ENCODE measurements at regions not wholly inside any gene's neighbourhood (a gene's known extent, or its start where the extent isn't known, plus 50 kb on each side); places are given as distances from the start of the nearest gene placed in this dataset.

GRCh38 chr4:60133375-60133774 is 1066.8 kb upstream of the ADGRL3 start:
- Histone ChIP-seq H3K9me3 (no peaks in the 10 kb centered on the region), H3K36me3 (no peaks in the 10 kb centered on the region), H3K27ac (no peak overlapping the region), H3K4me1 (no peaks in the 10 kb centered on the region), H3K27me3 (no peaks in the 10 kb centered on the region), H3K4me3 (no peak overlapping the region)
- TF ChIP-seq POLR2AphosphoS5 (IDR thresholded peaks at IDR 0.05) (no peak), POLR2A (IDR thresholded peaks at IDR 0.05) (no peak), EP300 (IDR thresholded peaks at IDR 0.05) (no peak)
- TF ChIP-seq, protein P1, sequence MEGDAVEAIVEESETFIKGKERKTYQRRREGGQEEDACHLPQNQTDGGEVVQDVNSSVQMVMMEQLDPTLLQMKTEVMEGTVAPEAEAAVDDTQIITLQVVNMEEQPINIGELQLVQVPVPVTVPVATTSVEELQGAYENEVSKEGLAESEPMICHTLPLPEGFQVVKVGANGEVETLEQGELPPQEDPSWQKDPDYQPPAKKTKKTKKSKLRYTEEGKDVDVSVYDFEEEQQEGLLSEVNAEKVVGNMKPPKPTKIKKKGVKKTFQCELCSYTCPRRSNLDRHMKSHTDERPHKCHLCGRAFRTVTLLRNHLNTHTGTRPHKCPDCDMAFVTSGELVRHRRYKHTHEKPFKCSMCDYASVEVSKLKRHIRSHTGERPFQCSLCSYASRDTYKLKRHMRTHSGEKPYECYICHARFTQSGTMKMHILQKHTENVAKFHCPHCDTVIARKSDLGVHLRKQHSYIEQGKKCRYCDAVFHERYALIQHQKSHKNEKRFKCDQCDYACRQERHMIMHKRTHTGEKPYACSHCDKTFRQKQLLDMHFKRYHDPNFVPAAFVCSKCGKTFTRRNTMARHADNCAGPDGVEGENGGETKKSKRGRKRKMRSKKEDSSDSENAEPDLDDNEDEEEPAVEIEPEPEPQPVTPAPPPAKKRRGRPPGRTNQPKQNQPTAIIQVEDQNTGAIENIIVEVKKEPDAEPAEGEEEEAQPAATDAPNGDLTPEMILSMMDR (IDR thresholded peaks at IDR 0.05), result no peak
- WGBS, result 74% methylated on average over 1 of the region's 1 CpG
- DNase-seq (ENCODE audit: low spot score in 2 of 2), result no peak

GRCh38 chr4:60134099-60134498 is 1066.0 kb upstream of the ADGRL3 start:
- Histone ChIP-seq H3K4me1 (no peaks in the 10 kb centered on the region), H3K36me3 (no peaks in the 10 kb centered on the region), H3K9me3 (no peaks in the 10 kb centered on the region), H3K4me3 (no peak overlapping the region), H3K27ac (no peak overlapping the region), H3K27me3 (no peaks in the 10 kb centered on the region)
- 80% methylated on average over 7 of the region's 7 CpGs for WGBS
- DNase-seq (ENCODE audit: low spot score in 2 of 2), result no peak
- no peak for TF ChIP-seq EP300 (IDR thresholded peaks at IDR 0.05)
- TF ChIP-seq, protein P1 (IDR thresholded peaks at IDR 0.05), result no peak
- no peak for TF ChIP-seq POLR2A (IDR thresholded peaks at IDR 0.05)
- no peak for TF ChIP-seq POLR2AphosphoS5 (IDR thresholded peaks at IDR 0.05)

- H3K36me3 ChIP-seq, result no peaks in the 10 kb centered on the region
- no peak for TF ChIP-seq POLR2AphosphoS5 (IDR thresholded peaks at IDR 0.05)
- 38% methylated on average over 5 of the region's 5 CpGs for WGBS
- H3K27ac ChIP-seq, result no peak overlapping the region
- H3K27me3 ChIP-seq, result no peaks in the 10 kb centered on the region
- H3K4me3 ChIP-seq, result no peak overlapping the region
- no peaks in the 10 kb centered on the region for H3K4me1 ChIP-seq
- H3K9me3 ChIP-seq, result peaks cover 4% of the 10 kb centered on the region
- DNase-seq (ENCODE audit: low spot score in 2 of 2), result no peak
Observed at GRCh38 chr4:60155088-60155487, 1045.0 kb upstream of the ADGRL3 start.

DNA sequence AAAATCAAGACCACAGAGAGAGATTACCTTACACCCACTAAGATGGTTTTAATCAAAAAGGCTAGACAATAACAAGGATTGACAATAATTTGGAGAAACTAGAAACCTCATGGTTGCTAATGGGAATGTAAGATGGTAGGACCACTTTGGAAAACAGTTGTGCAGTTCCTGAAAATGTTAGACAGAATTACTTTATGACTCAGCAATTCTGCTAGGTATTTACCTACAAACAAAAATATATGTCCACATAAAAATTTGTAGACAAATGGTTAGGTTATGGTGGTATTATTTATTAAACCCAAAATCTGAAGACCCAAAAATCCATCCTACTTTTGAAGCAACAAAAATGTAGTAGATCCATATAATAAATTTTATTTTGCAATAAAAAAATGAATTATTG is 1027.0 kb upstream of the ADGRL3 start:
- no peaks in the 10 kb centered on the region for H3K27me3 ChIP-seq
- no peak for DNase-seq (ENCODE audit: low spot score in 2 of 2)
- no peak overlapping the region for H3K4me3 ChIP-seq
- H3K27ac ChIP-seq, result no peak overlapping the region
- peaks cover 3% of the 10 kb centered on the region for H3K9me3 ChIP-seq
- H3K36me3 ChIP-seq, result no peaks in the 10 kb centered on the region
- TF ChIP-seq EP300 (IDR thresholded peaks at IDR 0.05) (no peak), POLR2AphosphoS5 (IDR thresholded peaks at IDR 0.05) (no peak), POLR2A (IDR thresholded peaks at IDR 0.05) (no peak)
- TF ChIP-seq, protein P1 (IDR thresholded peaks at IDR 0.05), result no peak
- no peaks in the 10 kb centered on the region for H3K4me1 ChIP-seq

DNA sequence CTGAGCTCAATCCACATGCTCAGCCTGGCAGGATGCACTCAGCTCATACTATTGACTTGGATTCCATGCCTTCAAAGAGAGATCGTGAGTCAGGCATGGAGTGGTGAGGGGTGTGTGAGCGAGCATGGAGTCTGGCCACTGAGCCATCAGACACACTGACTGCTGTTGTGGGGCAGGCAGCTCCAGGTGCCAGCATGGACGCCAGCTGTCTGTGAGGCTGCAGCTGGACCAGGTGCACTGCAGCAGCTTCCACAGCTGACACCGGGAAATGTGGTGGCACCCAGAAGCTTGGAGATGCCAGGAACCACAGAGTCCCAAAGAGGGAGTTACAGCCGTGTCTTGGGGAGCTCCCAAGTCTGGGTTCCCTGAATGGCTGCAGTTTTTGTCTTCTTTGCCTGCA is 1026.4 kb upstream of the ADGRL3 start:
- no peak for DNase-seq (ENCODE audit: low spot score in 2 of 2)
- WGBS, result 83% methylated on average over 5 of the region's 5 CpGs
- H3K27ac ChIP-seq, result no peak overlapping the region

More for the DNA sequence above, 1026.4 kb upstream of the ADGRL3 start:
- no peaks in the 10 kb centered on the region for H3K4me1 ChIP-seq
- H3K4me3 ChIP-seq, result no peak overlapping the region
- no peaks in the 10 kb centered on the region for H3K36me3 ChIP-seq
- no peak for TF ChIP-seq POLR2AphosphoS5 (IDR thresholded peaks at IDR 0.05)
- no peak for TF ChIP-seq POLR2A (IDR thresholded peaks at IDR 0.05)
- TF ChIP-seq, protein P1 (IDR thresholded peaks at IDR 0.05), result no peak
- TF ChIP-seq EP300 (IDR thresholded peaks at IDR 0.05), result no peak
- H3K27me3 ChIP-seq, result no peaks in the 10 kb centered on the region
- peaks cover 3% of the 10 kb centered on the region for H3K9me3 ChIP-seq
